22Rv1 (cell line): ENCODE measurements at regions not wholly inside any gene's neighbourhood (a gene's known extent, or its start where the extent isn't known, plus 50 kb on each side); places are given as distances from the start of the nearest gene placed in this dataset.

Experiments
- H3K27ac ChIP-seq: fragments of 450-650 bp; 2 replicates; pipeline ENCODE4 v1.5.1; 2017
- CTCF ChIP-seq: fragments of 450-650 bp; IDR thresholded peaks from 2 replicates; pipeline ENCODE4 v1.5.1; 2017; ENCODE audit warnings: mild to moderate bottlenecking
- ZFX ChIP-seq: fragments of 450-650 bp; IDR thresholded peaks from 2 replicates; pipeline ENCODE4 v1.6.1; 2017; ENCODE audit warnings: antibody characterized with exemption, borderline replicate concordance

GRCh38 chr9:80359291-80359690 lies 787.5 kb downstream of the TLE4 start:
- TF ChIP-seq ZFX (no peak), CTCF (no peak)
- no peak overlapping the region for H3K27ac ChIP-seq

GRCh38 chr9:80352967-80353366 lies 781.2 kb downstream of the TLE4 start:
- no peak overlapping the region for H3K27ac ChIP-seq
- TF ChIP-seq CTCF (no peak), ZFX (no peak)

- no peak overlapping the region for H3K27ac ChIP-seq
- no peak for TF ChIP-seq CTCF
- no peak for TF ChIP-seq ZFX
Observed at GRCh38 chr9:80351612-80352011, 779.8 kb downstream of the TLE4 start.

GRCh38 chr9:80326105-80326504 lies 754.3 kb downstream of the TLE4 start:
- TF ChIP-seq ZFX = no peak
- TF ChIP-seq CTCF = no peak
- H3K27ac ChIP-seq = no peak overlapping the region

- no peak for TF ChIP-seq ZFX
- no peak for TF ChIP-seq CTCF
- no peak overlapping the region for H3K27ac ChIP-seq
Observed at GRCh38 chr9:80320916-80321315, 749.2 kb downstream of the TLE4 start.

GRCh38 chr9:80320480-80320879 lies 748.7 kb downstream of the TLE4 start:
- H3K27ac ChIP-seq = no peak overlapping the region
- TF ChIP-seq ZFX (no peak), CTCF (no peak)

GRCh38 chr9:80305136-80305535 lies 733.4 kb downstream of the TLE4 start:
- H3K27ac ChIP-seq = no peak overlapping the region
- TF ChIP-seq CTCF (no peak), ZFX (no peak)
